ENCODE measurements at regions not wholly inside any gene's neighbourhood (a gene's known extent, or its start where the extent isn't known, plus 50 kb on each side); places are given as distances from the start of the nearest gene placed in this dataset.

- TF ChIP-seq ELF1 (IDR thresholded peaks at IDR 0.05; ENCODE audit: borderline replicate concordance, low read depth) (no peak), MAX (IDR thresholded peaks at IDR 0.05) (no peak)
These were observed 1247.9 kb upstream of the ACO1 start (continued) for GRCh38 chr9:31136524-31136923.

GRCh38 chr9:31137176-31138160 is 1247.0 kb upstream of the ACO1 start:
- no peak overlapping the region for H3K9ac ChIP-seq (ENCODE audit: low read length)
- peak; percentile 54 for DNase-seq (ENCODE audit: low read depth, low spot score)
- CTCF ChIA-PET = no interaction called here

GRCh38 chr9:31140316-31140715 is 1244.1 kb upstream of the ACO1 start:
- intact Hi-C loops (cut with micrococcal nuclease) = no loop called here
- POLR2A ChIA-PET = no interaction called here

More at GRCh38 chr9:31137176-31138160, 1247.0 kb upstream of the ACO1 start:
- TF ChIP-seq TCF7L2 (IDR thresholded peaks at IDR 0.05; ENCODE audit: borderline replicate concordance, extremely low read depth, insufficient read depth, insufficient read length) = no peak
- TF ChIP-seq SIN3A (IDR thresholded peaks at IDR 0.05; ENCODE audit: low read depth) = no peak
- TF ChIP-seq FOSL1 (IDR thresholded peaks at IDR 0.05; ENCODE audit: low read depth) = peak; percentile 47; the same call in 1 of the 2 replicates
- peak; percentile 52; the same call in 1 of the 2 replicates for TF ChIP-seq JUND (IDR thresholded peaks at IDR 0.05)
- no peak for TF ChIP-seq EZH2phosphoT487 (IDR thresholded peaks at IDR 0.05; ENCODE audit: borderline replicate concordance)
- no peak for TF ChIP-seq EZH2 (IDR thresholded peaks at IDR 0.05)
- ChIA-PET RAD21 (ENCODE audit: low non-redundant PET in 1 of 2, low total read pairs in 2 of 2, uncharacterized antibody in 2 of 2, unreplicated experiment in 2 of 2) (no interaction called here), POLR2A (no interaction called here)
- Histone ChIP-seq H3K4me3 (replicated peaks in 1 of 2; ENCODE audit: low read depth in 1 of 2, low read length in 2 of 2) (no peak overlapping the region), H2AFZ (ENCODE audit: low read depth, low read length, poor library complexity, severe bottlenecking) (no peak overlapping the region), H3K27me3 (ENCODE audit: insufficient read depth, low read length) (no peaks in the 10 kb centered on the region), H3K4me2 (ENCODE audit: low read length) (peak overlapping the region; percentile 38), H3K36me3 (ENCODE audit: control insufficient read depth in 1 of 2, insufficient read depth in 2 of 2, low read length in 2 of 2) (no peaks in the 10 kb centered on the region), H4K20me1 (ENCODE audit: insufficient read depth) (no peaks in the 10 kb centered on the region), H3K79me2 (ENCODE audit: insufficient read depth, low read length) (no peaks in the 10 kb centered on the region), H3K4me1 (ENCODE audit: control insufficient read depth in 1 of 2, insufficient read depth in 2 of 2, low read length in 2 of 2) (peaks cover 11 to 15% of the 10 kb centered on the region in 2 experiments; a peak in 3 of 4 replicates), H3K9me3 (ENCODE audit: control insufficient read depth in 1 of 2, insufficient read depth in 1 of 2, low read depth in 1 of 2, low read length in 2 of 2) (no peaks in the 10 kb centered on the region), H3K9me2 (ENCODE audit: insufficient read depth) (no peaks in the 10 kb centered on the region), H3K27ac (ENCODE audit: low read depth, low read length) (no peak overlapping the region)
- BruUV-seq (replicated peaks) = no TSS peak
- ATAC-seq = peak; percentile 80
- intact Hi-C loops (cut with micrococcal nuclease) = no loop called here

More at GRCh38 chr9:31140316-31140715, 1244.1 kb upstream of the ACO1 start:
- no peaks in the 10 kb centered on the region for H3K36me3 ChIP-seq (ENCODE audit: control insufficient read depth in 1 of 2, insufficient read depth in 2 of 2, low read length in 2 of 2)
- H3K4me1 ChIP-seq (ENCODE audit: control insufficient read depth in 1 of 2, insufficient read depth in 2 of 2, low read length in 2 of 2) = peaks cover 11 to 15% of the 10 kb centered on the region in 2 experiments; a peak in 3 of 4 replicates
- H3K4me2 ChIP-seq (ENCODE audit: low read length) = no peak overlapping the region
- H3K79me2 ChIP-seq (ENCODE audit: insufficient read depth, low read length) = no peaks in the 10 kb centered on the region
- ChIA-PET CTCF (no interaction called here), RAD21 (ENCODE audit: low non-redundant PET in 1 of 2, low total read pairs in 2 of 2, uncharacterized antibody in 2 of 2, unreplicated experiment in 2 of 2) (no interaction called here)
- H3K9me2 ChIP-seq (ENCODE audit: insufficient read depth) = no peaks in the 10 kb centered on the region
- DNase-seq (ENCODE audit: low read depth, low spot score) (peak; percentile 12), ATAC-seq (peak; percentile 47; the same call in 1 of the 2 replicates)
- no peak overlapping the region for H2AFZ ChIP-seq (ENCODE audit: low read depth, low read length, poor library complexity, severe bottlenecking)
- no peaks in the 10 kb centered on the region for H3K9me3 ChIP-seq (ENCODE audit: control insufficient read depth in 1 of 2, insufficient read depth in 1 of 2, low read depth in 1 of 2, low read length in 2 of 2)
- BruUV-seq (replicated peaks) = no TSS peak
- H3K27ac ChIP-seq (ENCODE audit: low read depth, low read length) = no peak overlapping the region
- no peaks in the 10 kb centered on the region for H4K20me1 ChIP-seq (ENCODE audit: insufficient read depth)
- H3K27me3 ChIP-seq (ENCODE audit: insufficient read depth, low read length) = no peaks in the 10 kb centered on the region
- TF ChIP-seq CTCF (IDR thresholded peaks at IDR 0.05 in 2 of 3, conservative IDR thresholded peaks at IDR 0.05 in 1 of 3; ENCODE audit: borderline replicate concordance in 1 of 3, insufficient read depth in 1 of 3, low read depth in 2 of 3, low read length in 2 of 3) (peak; percentile 8 to 44 (median 26); a peak in 3 of 6 replicates), EGR1 (IDR thresholded peaks at IDR 0.05; ENCODE audit: low read depth) (no peak), RAD21 (IDR thresholded peaks at IDR 0.05; ENCODE audit: low read depth) (peak; percentile 29)
- no peak overlapping the region for H3K4me3 ChIP-seq (replicated peaks in 1 of 2; ENCODE audit: low read depth in 1 of 2, low read length in 2 of 2)
- no peak overlapping the region for H3K9ac ChIP-seq (ENCODE audit: low read length)
